ENCODE measurements at regions not wholly inside any gene's neighbourhood (a gene's known extent, or its start where the extent isn't known, plus 50 kb on each side); places are given as distances from the start of the nearest gene placed in this dataset.
"Not testable (repeated sequence)": the region's sequence is repeated elsewhere in the genome, so short reads cannot be mapped to it uniquely, and the experiment has no call there.

DNA sequence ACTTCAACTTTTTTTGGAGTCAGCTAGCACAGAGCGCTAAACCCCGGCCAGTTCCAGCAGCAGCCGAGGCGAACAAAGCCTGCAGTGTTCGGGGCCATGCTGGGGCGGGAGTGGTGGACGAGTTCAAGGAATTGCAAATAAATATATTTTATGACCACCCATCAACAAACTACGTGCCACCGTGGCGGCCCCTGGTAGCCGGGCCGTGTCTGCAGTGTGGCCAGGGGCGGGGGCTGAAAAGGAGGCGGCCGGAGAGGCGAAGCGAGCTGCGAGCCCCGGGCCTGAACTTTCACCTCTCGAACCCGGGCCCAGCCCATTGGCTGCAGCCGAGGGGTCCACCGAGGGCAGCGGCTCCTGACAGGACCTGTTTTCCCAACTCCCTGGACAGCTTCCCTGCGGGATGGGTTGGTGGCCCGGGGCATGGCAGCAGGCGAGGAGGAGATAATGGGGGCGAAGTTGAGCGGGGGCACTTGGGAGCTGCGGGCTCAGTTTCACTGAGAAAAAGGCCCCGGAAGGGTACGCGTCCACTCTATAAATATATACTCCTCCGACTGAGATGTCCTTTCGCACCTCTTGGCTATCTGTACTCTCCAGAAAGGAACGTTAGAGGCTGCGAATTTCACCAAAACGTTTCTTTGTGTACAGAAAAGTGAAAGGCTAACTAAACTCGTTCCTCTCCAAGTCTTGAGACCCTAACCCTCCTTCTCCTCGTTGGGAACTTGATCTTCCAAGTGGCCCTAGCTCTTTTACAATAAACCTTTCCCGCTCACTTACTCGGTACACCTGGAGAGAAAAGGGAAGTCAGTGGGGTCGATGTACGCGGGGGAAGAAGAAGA, 164.6 kb upstream of the PPP1R3A start:
- Histone ChIP-seq H3K36me3 (ENCODE audit: insufficient read depth, low read length) (no peaks in the 10 kb centered on the region), H3K9me3 (ENCODE audit: control insufficient read depth, insufficient read depth, low read length) (no peaks in the 10 kb centered on the region), H3K9ac (ENCODE audit: low read depth, low read length) (peak overlapping the region; percentile 46), H3K4me1 (ENCODE audit: insufficient read depth, low read length) (peaks cover 4% of the 10 kb centered on the region; the same call in 1 of the 2 replicates)

DNA sequence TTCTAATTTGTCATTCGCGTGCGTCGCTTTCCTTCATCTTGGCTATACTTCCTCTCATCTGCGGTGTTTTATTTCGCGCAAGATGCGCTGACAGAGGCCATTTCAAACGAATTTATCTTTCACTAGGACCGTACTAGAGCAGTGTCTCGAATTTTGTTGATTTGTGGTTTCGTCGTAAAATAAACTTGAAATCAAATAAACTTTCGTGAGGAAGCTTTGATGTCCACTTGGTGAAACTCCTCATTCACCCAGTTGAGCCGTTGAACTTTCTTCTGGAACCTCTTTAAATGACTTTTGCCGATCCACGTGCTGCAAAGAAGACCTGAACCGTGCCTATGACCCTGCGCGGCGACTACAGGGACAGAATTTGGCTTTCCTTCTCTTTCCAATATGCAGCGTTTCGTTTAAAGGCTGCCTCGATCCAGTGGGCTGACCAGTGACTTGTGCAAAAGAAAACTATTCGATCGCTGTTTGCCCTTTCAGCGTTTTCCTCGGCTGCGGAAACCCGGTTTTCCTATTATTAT, 163.9 kb upstream of the PPP1R3A start:
- Histone ChIP-seq H3K9ac (ENCODE audit: low read depth, low read length) (peak overlapping the region; percentile 46), H3K9me3 (ENCODE audit: control insufficient read depth, insufficient read depth, low read length) (no peaks in the 10 kb centered on the region), H3K4me1 (ENCODE audit: insufficient read depth, low read length) (peaks cover 4% of the 10 kb centered on the region; the same call in 1 of the 2 replicates), H3K36me3 (ENCODE audit: insufficient read depth, low read length) (no peaks in the 10 kb centered on the region)

DNA sequence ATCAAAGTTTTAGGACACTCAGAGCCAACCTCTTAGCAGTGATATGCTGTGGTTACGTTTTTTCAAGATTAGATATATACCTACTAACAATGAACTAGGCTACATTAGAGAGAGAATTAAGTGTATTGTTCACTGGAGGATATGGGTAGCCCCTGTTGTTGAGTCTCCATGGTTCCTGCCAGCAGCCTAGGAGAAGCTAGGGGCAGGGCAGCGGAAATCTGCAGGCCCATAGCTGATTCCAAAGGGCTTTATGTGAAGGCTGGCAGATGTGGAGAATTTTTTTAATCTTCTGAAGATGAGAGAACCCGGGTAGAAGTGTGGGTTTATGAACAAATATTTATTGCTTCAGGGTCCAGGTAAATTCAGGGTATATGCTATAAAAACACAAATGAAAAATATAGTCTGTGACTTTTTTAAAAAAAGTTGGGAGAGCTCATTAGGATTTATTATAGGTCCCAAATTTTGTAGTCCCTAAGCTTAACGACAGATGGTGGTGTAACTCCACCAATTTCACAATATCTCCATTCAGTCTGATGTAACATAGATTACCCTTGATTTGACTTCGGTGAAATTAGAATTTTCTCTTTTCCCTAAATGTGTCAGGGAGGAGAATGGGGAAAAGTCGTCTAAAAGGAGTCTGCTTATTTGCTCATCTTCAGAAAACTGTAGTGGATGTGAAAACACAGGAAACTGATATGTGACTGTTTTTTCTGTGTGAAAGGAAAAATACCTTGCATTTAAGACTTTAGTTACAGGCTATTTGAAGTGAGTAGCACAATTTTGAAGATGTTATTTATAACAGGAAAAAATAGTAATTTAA, 163.0 kb upstream of the PPP1R3A start:
- H3K36me3 ChIP-seq (ENCODE audit: insufficient read depth, low read length) = no peaks in the 10 kb centered on the region
- H3K9me3 ChIP-seq (ENCODE audit: control insufficient read depth, insufficient read depth, low read length) = no peaks in the 10 kb centered on the region
- peaks cover 4% of the 10 kb centered on the region; the same call in 1 of the 2 replicates for H3K4me1 ChIP-seq (ENCODE audit: insufficient read depth, low read length)
- peak overlapping the region; percentile 46 for H3K9ac ChIP-seq (ENCODE audit: low read depth, low read length)

DNA sequence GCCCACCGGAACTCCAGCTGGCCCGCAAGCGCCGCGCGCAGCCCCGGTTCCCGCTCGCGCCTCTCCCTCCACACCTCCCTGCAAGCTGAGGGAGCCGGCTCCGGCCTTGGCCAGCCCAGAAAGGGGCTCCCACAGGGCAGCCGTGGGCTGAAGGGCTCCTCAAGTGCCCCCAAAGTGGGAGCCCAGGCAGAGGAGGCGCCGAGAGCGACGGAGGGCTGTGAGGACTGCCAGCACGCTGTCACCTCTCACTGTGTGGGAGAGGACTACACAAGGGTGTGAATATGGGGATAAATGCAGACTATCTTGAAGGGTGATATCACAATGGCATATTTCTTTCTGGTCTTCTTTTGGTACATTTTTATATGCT, 158.3 kb upstream of the PPP1R3A start:
- not testable (repeated sequence) for H3K9ac ChIP-seq (ENCODE audit: low read depth, low read length); H3K4me1 ChIP-seq (ENCODE audit: insufficient read depth, low read length); H3K36me3 ChIP-seq (ENCODE audit: insufficient read depth, low read length); H3K9me3 ChIP-seq (ENCODE audit: control insufficient read depth, insufficient read depth, low read length)

DNA sequence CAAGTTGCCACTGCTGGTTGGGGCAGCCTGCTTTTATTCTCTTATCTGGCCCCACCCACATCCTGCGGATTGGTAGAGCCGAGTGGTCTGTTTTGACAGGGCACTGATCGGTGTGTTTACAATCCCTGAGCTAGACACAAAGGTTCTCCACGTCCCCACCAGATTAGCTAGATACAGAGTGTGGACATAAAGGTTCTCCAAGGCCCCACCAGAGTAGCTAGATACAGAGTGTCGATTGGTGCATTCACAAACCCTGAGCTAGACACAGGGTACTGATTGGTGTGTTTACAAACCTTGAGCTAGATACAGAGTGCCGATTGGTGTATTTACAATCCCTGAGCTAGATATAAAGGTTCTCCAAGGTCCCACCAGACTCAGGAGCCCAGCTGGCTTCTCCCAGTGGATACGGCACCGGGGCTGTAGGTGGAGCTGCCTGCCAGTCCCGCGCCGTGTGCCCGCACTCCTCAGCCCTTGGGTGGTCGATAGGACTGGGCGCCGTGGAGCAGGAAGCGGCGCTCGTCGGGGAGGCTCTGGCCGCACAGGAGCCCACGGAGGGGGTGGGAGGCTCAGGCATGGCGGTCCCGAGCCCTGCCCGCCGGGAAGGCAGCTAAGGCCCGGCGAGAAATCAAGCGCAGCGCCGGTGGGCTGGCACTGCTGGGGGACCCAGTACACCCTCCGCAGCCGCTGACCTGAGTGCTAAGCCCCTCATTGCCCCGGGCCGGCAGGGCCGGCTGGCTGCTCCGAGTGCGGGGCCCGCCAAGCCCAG, 157.8 kb upstream of the PPP1R3A start:
- not testable (repeated sequence) for H3K36me3 ChIP-seq (ENCODE audit: insufficient read depth, low read length); H3K9me3 ChIP-seq (ENCODE audit: control insufficient read depth, insufficient read depth, low read length); H3K9ac ChIP-seq (ENCODE audit: low read depth, low read length); H3K4me1 ChIP-seq (ENCODE audit: insufficient read depth, low read length)

DNA sequence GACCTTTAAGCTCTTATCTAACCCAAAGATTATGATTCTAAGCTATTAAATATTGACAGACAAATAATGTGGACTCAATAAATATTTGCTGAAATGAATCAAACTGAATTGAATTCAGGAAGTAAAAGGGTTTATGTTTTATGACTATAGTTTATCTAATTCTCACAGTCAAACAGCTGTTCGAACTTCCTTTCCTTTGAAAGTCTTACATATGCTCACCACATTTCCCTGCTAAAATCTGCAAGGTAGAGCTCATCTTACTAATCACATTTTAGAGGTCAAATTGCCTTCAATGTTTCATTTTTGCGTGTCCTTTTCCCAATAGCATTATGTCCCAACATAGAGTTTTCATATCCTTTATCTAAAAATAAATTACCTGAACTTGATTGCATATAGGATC, 154.9 kb upstream of the PPP1R3A start:
- no peaks in the 10 kb centered on the region for H3K4me1 ChIP-seq (ENCODE audit: insufficient read depth, low read length)
- no peaks in the 10 kb centered on the region for H3K9me3 ChIP-seq (ENCODE audit: control insufficient read depth, insufficient read depth, low read length)
- H3K36me3 ChIP-seq (ENCODE audit: insufficient read depth, low read length) = no peaks in the 10 kb centered on the region
- H3K9ac ChIP-seq (ENCODE audit: low read depth, low read length) = no peak overlapping the region

DNA sequence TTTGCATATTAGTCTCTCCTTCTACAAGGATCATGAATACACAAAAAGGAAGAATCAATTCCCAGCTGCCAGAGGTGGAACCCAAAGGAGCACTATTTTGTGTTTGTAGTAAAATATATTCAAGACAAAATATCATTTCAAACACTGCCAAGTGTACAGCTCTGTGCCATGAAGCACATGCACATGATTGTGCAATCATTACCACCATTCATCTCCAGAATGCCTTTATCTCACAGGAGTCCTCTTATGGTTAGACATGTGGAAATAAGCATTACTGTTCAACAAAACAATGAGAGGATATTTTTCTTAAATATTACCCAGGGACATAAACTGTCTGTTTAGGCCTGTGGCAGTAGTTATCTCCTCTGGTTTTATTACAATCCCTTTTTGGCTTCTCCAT, 151.4 kb upstream of the PPP1R3A start:
- Histone ChIP-seq H3K36me3 (ENCODE audit: insufficient read depth, low read length) (no peaks in the 10 kb centered on the region), H3K4me1 (ENCODE audit: insufficient read depth, low read length) (no peaks in the 10 kb centered on the region), H3K9ac (ENCODE audit: low read depth, low read length) (no peak overlapping the region), H3K9me3 (ENCODE audit: control insufficient read depth, insufficient read depth, low read length) (no peaks in the 10 kb centered on the region)

DNA sequence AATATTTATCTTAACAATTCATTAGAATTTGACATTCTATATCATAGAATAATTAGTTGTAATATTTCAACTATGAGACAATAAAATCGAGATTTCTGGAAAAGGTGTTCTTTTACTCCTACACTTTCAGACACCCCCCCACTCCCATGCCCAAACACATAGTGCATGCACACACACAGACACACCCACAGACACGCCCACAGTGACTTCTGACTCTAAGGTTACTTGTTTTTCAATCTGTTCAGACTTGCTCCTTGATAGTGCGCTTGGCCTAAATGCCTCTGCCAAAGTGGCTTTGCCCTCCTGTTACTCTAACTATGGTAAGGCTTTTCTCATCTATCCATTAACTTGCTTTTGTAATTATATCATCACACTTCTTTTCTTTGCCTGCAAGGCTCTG, 144.0 kb upstream of the PPP1R3A start:
- no peaks in the 10 kb centered on the region for H3K9me3 ChIP-seq (ENCODE audit: control insufficient read depth, insufficient read depth, low read length)
- no peaks in the 10 kb centered on the region for H3K36me3 ChIP-seq (ENCODE audit: insufficient read depth, low read length)
- no peaks in the 10 kb centered on the region for H3K4me1 ChIP-seq (ENCODE audit: insufficient read depth, low read length)
- H3K9ac ChIP-seq (ENCODE audit: low read depth, low read length) = no peak overlapping the region

DNA sequence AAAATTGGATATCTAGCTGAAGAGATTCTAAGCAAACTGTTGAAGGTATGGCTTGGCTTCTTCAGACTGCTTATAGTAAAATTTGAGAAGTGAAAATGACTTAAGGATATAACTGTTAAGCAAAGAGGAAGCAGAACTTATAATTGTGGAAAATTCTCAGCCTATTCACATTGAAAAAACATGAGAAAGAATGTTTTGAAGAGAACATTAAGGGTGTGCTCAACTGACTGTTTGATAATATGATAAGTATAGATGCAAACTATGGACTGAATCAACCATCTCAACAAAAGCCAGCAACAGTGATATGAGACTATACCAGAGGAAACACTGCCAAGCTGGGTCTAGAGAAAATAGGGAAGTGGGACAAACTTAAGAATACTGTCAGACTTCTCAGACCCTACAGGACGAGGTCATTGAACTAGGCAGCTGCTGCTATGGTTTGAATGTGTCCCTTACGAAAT, 133.1 kb upstream of the PPP1R3A start:
- no peaks in the 10 kb centered on the region for H3K4me1 ChIP-seq (ENCODE audit: insufficient read depth, low read length)
- no peak overlapping the region for H3K9ac ChIP-seq (ENCODE audit: low read depth, low read length)
- H3K36me3 ChIP-seq (ENCODE audit: insufficient read depth, low read length) = no peaks in the 10 kb centered on the region
- H3K9me3 ChIP-seq (ENCODE audit: control insufficient read depth, insufficient read depth, low read length) = no peaks in the 10 kb centered on the region

DNA sequence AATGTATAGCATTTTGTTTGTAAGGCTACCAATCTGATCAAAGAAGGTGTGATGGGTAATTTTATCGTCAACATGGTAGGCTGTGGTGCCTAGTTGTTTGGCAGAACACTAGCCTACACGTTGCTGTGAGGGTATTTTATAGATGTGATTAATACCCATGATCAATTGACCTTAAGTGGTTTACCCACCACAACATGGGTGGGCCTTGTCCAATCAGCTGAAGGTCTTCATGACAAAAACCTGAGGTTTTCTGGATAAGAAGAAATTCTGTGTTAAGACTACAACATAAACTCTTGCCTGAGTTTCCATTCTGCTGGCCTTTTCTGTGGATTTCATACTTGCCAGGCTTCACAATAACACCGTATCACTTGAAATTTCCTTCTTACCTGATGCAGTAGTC, 131.8 kb upstream of the PPP1R3A start:
- Histone ChIP-seq H3K9ac (ENCODE audit: low read depth, low read length) (no peak overlapping the region), H3K36me3 (ENCODE audit: insufficient read depth, low read length) (no peaks in the 10 kb centered on the region), H3K4me1 (ENCODE audit: insufficient read depth, low read length) (no peaks in the 10 kb centered on the region), H3K9me3 (ENCODE audit: control insufficient read depth, insufficient read depth, low read length) (no peaks in the 10 kb centered on the region)

DNA sequence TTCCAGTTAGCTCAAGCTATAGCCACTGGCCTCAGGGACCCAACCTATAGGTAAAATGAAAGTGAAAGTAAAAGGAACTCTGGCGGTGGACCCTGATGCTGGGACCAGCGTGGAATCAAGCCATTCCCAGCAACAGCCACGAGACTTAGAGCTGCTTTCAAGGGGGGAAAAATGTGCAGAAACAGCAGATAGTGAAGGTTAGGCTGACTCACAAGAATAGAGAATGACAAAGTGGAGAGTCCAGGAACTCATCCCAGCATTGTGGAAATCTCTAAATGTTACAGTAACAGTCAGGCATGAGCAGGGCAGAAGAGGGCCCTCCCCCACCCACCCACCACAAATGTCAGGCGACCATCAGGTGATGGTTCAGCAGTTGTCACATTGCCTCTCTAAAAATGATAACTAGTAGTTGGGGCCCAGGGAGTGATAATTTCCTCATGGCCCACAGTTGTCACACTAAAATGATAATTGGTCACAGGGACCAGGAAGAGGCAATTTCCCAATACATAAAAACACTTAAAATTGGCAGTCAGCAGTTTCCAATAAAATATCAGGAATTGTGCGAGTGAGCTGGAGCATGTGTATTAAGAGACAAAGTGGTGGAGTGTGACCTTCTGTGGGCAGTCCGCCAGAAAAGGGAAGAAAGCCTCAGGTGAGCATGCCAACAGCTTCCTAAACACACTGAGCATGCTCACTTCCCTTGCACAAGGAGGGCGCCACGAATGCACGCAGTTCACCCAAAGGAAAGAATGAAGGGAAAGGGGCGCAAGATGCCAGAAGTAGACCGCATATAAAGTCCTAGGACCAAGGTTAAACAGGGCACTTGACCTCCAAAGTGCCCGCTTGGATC, 129.8 kb upstream of the PPP1R3A start:
- no peaks in the 10 kb centered on the region for H3K36me3 ChIP-seq (ENCODE audit: insufficient read depth, low read length)
- no peaks in the 10 kb centered on the region for H3K9me3 ChIP-seq (ENCODE audit: control insufficient read depth, insufficient read depth, low read length)
- H3K4me1 ChIP-seq (ENCODE audit: insufficient read depth, low read length) = no peaks in the 10 kb centered on the region
- H3K9ac ChIP-seq (ENCODE audit: low read depth, low read length) = no peak overlapping the region

DNA sequence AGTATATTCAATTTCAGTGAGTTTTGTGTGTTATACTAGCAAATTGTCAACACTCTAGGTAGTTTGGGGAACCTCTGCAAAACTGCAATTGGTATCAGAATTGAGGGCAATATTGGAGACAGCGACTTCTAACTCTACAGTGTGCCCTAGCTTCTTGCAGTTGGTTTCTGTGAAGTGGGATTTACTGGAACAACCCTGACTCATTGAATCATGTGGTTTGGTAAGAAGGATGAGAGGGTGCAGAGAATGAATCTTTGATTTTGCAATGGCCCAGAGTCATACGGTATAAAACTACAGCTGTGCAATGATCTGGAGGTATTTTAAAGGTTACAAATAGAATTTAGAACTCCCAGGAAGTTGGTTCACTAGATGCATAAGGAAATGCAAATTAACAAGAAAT, 129.1 kb upstream of the PPP1R3A start:
- Histone ChIP-seq H3K4me1 (ENCODE audit: insufficient read depth, low read length) (no peaks in the 10 kb centered on the region), H3K36me3 (ENCODE audit: insufficient read depth, low read length) (no peaks in the 10 kb centered on the region), H3K9me3 (ENCODE audit: control insufficient read depth, insufficient read depth, low read length) (no peaks in the 10 kb centered on the region), H3K9ac (ENCODE audit: low read depth, low read length) (no peak overlapping the region)

DNA sequence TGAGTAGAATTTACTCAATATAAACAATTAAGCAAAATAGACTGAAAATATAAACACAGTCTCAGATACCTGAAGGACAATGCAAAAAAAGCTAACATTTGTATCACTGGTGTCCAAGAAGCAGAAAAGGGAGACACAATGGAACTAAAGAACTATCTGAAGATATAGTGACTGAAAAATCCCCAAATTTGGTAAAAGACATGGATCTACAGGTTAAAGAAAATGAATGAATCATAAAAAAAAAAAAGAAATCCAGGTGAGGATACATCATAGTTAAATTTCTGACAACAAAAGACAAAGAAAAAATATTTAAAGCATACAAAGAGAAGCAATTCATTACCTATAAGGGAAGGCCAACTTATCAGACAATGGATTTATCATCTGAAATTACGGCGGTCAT, 114.7 kb upstream of the PPP1R3A start:
- Histone ChIP-seq H3K9ac (ENCODE audit: low read depth, low read length) (no peak overlapping the region), H3K4me1 (ENCODE audit: insufficient read depth, low read length) (no peaks in the 10 kb centered on the region), H3K9me3 (ENCODE audit: control insufficient read depth, insufficient read depth, low read length) (no peaks in the 10 kb centered on the region), H3K36me3 (ENCODE audit: insufficient read depth, low read length) (no peaks in the 10 kb centered on the region)

Data from ES-I3 (cell line).